AG10803 (cell line): ENCODE measurements at regions not wholly inside any gene's neighbourhood (a gene's known extent, or its start where the extent isn't known, plus 50 kb on each side); places are given as distances from the start of the nearest gene placed in this dataset.

Experiments
- DNase-seq: peaks from one replicate; pipeline ENCODE4 v3.0.0; 2010; ENCODE audit warnings: low read depth
- H3K4me3 ChIP-seq: 2 replicates; pipeline ENCODE4 v1.5.1; 2011; ENCODE audit warnings: mild to moderate bottlenecking, low read length, control low read depth
- CTCF ChIP-seq: conservative IDR thresholded peaks from 2 replicates; pipeline ENCODE4 v1.5.1; 2011; ENCODE audit warnings: mild to moderate bottlenecking, low read length, control low read depth, inconsistent platforms

- H3K4me3 ChIP-seq = no peak overlapping the region
- peak; percentile 81 for DNase-seq
- peak; percentile 24; the same call in 1 of the 2 replicates for TF ChIP-seq CTCF
Observed at GRCh38 chr6:81450180-81450579, 302.3 kb downstream of the TENT5A start.

- H3K4me3 ChIP-seq = no peak overlapping the region
- no peak for DNase-seq
- TF ChIP-seq CTCF = no peak
Observed at GRCh38 chr6:81446509-81446908, 306.0 kb downstream of the TENT5A start.

- DNase-seq = no peak
- no peak overlapping the region for H3K4me3 ChIP-seq
- TF ChIP-seq CTCF = no peak
Observed at GRCh38 chr6:81439417-81439816, 313.1 kb downstream of the TENT5A start.

GRCh38 chr6:81436990-81437389, 315.5 kb downstream of the TENT5A start:
- H3K4me3 ChIP-seq = no peak overlapping the region
- TF ChIP-seq CTCF = no peak
- DNase-seq = no peak

- no peak for DNase-seq
- no peak overlapping the region for H3K4me3 ChIP-seq
- TF ChIP-seq CTCF = no peak
Observed at GRCh38 chr6:81413306-81413705, 339.2 kb downstream of the TENT5A start.

- TF ChIP-seq CTCF = no peak
- no peak overlapping the region for H3K4me3 ChIP-seq
- DNase-seq = peak; percentile 75
Observed at GRCh38 chr6:81401970-81402690, 350.4 kb downstream of the TENT5A start.

GRCh38 chr6:81396916-81397315, 355.6 kb downstream of the TENT5A start:
- no peak overlapping the region for H3K4me3 ChIP-seq
- TF ChIP-seq CTCF = no peak
- no peak for DNase-seq
